HG03097 (cell line): ENCODE measurements at regions not wholly inside any gene's neighbourhood (a gene's known extent, or its start where the extent isn't known, plus 50 kb on each side); places are given as distances from the start of the nearest gene placed in this dataset.
A peak's percentile ranks its signal among the peaks of the same experiment; 100 is the strongest.
"Not testable (repeated sequence)": the region's sequence is repeated elsewhere in the genome, so short reads cannot be mapped to it uniquely, and the experiment has no call there.

Experiments
- ATAC-seq: cut with Tn5 transposase; IDR thresholded peaks from one replicate; pipeline ENCODE4 v1.9.1; 2021; ENCODE audit not compliant: unreplicated experiment, low FRiP score

- not testable (repeated sequence) for ATAC-seq
These were observed 79.4 kb upstream of the RPS6KA6 start for GRCh38 chrX:84267432-84267831.

GRCh38 chrX:84259868-84260267 is 71.9 kb upstream of the RPS6KA6 start:
- no peak for ATAC-seq

GRCh38 chrX:84258708-84259107 is 70.7 kb upstream of the RPS6KA6 start:
- ATAC-seq, result peak; percentile 58

- no peak for ATAC-seq
These were observed 60.2 kb upstream of the RPS6KA6 start for GRCh38 chrX:84248226-84248625.

- no peak for ATAC-seq
These were observed 53.0 kb upstream of the RPS6KA6 start for GRCh38 chrX:84240848-84241565.
